Suprapubic skin (tissue), 4 donors: ENCODE measurements at regions not wholly inside any gene's neighbourhood (a gene's known extent, or its start where the extent isn't known, plus 50 kb on each side); places are given as distances from the start of the nearest gene placed in this dataset.

Source experiments
- CTCF ChIP-seq, 2 donors: fragments of 200-600 bp in 1 of 2; fragments of 450-650 bp in 1 of 2; sonication (generic) in 1 of 2; IDR thresholded peaks; one replicate each; pipeline ENCODE4 v1.5.1; 2016 to 2019; ENCODE audit warnings: antibody characterized with exemption in 2 of 2, mild to moderate bottlenecking in 1 of 2, moderate library complexity in 1 of 2
- EP300 ChIP-seq: sonication (generic); formaldehyde crosslinking; IDR thresholded peaks from one replicate; pipeline ENCODE4 v1.6.1; 2017; ENCODE audit warnings: antibody characterized with exemption
- POLR2A ChIP-seq, 2 donors: fragments of 450-650 bp; IDR thresholded peaks; one replicate each; pipeline ENCODE4 v1.6.1; 2017; ENCODE audit warnings: antibody characterized with exemption in 2 of 2, mild to moderate bottlenecking in 2 of 2, moderate library complexity in 2 of 2
- POLR2AphosphoS5 ChIP-seq, 3 donors: sonication (generic); formaldehyde crosslinking; IDR thresholded peaks; one replicate each; pipeline ENCODE4 v1.6.1; 2017; ENCODE audit warnings: antibody characterized with exemption in 3 of 3

- TF ChIP-seq CTCF (IDR thresholded peaks at IDR 0.05): no peak
- no peak for TF ChIP-seq POLR2AphosphoS5 (IDR thresholded peaks at IDR 0.05)
- no peak for TF ChIP-seq POLR2A (IDR thresholded peaks at IDR 0.05)
- no peak for TF ChIP-seq EP300
These were observed 447.2 kb downstream of the SHQ1 start for GRCh38 chr3:72401005-72401545.
